ENCODE measurements at regions not wholly inside any gene's neighbourhood (a gene's known extent, or its start where the extent isn't known, plus 50 kb on each side); places are given as distances from the start of the nearest gene placed in this dataset.

DNA sequence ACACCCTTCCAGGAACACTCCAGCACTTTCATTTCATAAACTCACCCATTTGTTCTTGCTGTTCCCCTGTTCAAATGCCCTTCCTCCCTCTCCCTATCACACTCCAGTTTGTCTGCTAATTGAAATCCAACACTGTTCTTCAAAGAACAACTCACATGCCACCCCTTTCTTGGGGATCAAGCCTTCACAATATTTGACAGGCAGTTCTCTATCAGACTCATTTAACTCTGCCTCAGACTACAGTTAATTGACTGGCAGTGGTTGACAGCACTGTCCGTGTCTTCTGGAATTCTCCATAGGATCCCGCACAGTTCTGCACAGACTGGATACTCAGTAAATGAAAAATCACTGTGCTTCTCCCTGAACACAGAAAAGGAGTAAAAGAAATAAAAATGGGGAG, 87.8 kb downstream of the PMP22 start:
- no peak for TF ChIP-seq POLR2A (IDR thresholded peaks at IDR 0.05)
- TF ChIP-seq, protein P1, sequence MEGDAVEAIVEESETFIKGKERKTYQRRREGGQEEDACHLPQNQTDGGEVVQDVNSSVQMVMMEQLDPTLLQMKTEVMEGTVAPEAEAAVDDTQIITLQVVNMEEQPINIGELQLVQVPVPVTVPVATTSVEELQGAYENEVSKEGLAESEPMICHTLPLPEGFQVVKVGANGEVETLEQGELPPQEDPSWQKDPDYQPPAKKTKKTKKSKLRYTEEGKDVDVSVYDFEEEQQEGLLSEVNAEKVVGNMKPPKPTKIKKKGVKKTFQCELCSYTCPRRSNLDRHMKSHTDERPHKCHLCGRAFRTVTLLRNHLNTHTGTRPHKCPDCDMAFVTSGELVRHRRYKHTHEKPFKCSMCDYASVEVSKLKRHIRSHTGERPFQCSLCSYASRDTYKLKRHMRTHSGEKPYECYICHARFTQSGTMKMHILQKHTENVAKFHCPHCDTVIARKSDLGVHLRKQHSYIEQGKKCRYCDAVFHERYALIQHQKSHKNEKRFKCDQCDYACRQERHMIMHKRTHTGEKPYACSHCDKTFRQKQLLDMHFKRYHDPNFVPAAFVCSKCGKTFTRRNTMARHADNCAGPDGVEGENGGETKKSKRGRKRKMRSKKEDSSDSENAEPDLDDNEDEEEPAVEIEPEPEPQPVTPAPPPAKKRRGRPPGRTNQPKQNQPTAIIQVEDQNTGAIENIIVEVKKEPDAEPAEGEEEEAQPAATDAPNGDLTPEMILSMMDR (IDR thresholded peaks at IDR 0.05) = no peak
- H3K36me3 ChIP-seq = no peaks in the 10 kb centered on the region
- H3K9me3 ChIP-seq = no peaks in the 10 kb centered on the region
- H3K4me1 ChIP-seq = no peaks in the 10 kb centered on the region
- H3K27ac ChIP-seq = no peak overlapping the region
- H3K27me3 ChIP-seq = no peaks in the 10 kb centered on the region
- no peak for DNase-seq
- no peak overlapping the region for H3K4me3 ChIP-seq

DNA sequence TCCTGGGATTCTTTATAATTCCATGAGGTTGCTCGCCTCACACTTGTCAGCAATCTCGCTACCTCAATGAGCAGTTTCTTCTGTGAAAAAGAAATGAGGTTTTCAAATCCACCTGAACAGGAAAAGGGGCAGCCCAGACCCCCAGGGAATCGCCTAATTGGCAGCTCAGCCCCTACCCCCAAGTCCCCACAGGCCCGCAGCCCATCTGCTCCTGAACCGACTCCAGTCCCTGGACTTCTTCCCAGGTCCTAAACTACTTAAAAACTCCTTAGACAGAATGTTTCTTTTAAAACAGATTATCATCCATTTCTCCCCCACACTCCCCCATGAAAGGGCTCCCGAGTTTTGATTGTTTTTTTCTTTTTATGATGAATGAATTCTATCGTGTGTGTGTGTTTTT, 89.8 kb downstream of the PMP22 start:
- no peak overlapping the region for H3K27ac ChIP-seq
- no peak for DNase-seq
- TF ChIP-seq, protein P1 (IDR thresholded peaks at IDR 0.05) = no peak
- no peak for TF ChIP-seq POLR2A (IDR thresholded peaks at IDR 0.05)
- H3K4me3 ChIP-seq = no peak overlapping the region
- H3K4me1 ChIP-seq = no peaks in the 10 kb centered on the region
- H3K36me3 ChIP-seq = no peaks in the 10 kb centered on the region
- no peaks in the 10 kb centered on the region for H3K27me3 ChIP-seq
- H3K9me3 ChIP-seq = no peaks in the 10 kb centered on the region

DNA sequence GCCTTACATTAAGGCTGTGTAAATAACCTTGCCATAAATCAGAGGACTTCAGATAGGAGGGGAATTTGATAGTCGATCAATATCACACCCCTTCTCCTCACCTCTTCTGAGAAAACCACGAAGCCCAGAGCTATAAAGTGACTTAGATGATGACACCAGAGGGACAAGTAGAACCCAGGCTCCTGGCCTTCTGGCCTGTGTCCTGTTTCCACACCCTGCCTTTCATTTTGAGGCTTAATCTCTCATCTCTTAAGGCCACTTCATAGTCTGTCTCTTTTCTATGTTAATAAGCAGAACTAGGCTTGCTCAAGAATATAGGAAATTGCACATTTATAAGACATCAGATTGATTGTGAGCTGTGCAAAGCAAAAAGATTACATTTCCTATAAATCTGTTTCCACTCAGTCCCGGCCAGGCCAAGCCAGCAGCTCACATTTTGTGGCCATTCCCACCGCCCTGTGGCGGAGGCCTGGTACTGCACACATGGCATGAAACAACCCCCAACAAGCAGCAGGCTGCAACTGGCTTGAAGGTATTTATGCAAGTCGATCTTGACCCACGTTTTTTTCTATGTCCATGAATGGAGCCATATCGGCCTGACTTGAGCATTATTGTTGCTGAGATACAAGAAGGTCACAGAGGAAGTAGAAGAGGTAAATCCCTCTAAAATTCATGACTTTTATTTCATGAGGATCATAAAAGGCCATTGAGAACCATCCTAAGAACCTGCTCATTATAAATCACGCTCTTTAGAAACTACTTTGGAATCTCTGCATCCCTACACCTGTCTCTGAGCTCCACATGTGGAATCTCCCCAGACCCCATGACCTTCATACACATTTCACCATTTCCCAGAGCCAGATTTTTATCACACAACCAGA, 93.7 kb downstream of the PMP22 start:
- no peaks in the 10 kb centered on the region for H3K9me3 ChIP-seq
- TF ChIP-seq, protein P1 (IDR thresholded peaks at IDR 0.05) = peak in 4 of 6 experiments; percentile 51 to 68 (median 62)
- TF ChIP-seq POLR2A (IDR thresholded peaks at IDR 0.05) = no peak
- no peaks in the 10 kb centered on the region for H3K27me3 ChIP-seq
- no peak overlapping the region for H3K27ac ChIP-seq
- H3K36me3 ChIP-seq = no peaks in the 10 kb centered on the region
- H3K4me1 ChIP-seq = no peaks in the 10 kb centered on the region
- DNase-seq = peak in 2 of 3 donors; percentile 56 to 63
- no peak overlapping the region for H3K4me3 ChIP-seq

DNA sequence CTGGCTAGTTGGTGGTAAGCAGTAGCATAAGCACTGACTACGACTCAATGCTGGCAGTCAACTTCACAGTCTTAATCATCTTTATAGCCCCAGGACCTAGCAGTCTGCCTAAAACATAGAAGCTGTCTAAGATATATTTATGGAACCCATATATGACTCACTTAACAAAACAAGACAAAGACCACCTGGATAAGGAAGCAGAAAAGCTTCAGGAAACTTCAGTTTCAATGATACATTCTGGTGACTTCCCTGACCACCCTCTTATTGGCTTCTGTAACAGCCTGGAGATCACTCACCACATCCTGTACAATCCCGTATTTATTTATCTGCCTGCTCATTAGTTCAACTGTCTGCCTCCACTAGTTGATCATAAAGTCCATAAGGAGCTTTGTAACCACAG, 95.5 kb downstream of the PMP22 start:
- Histone ChIP-seq H3K27ac (no peak overlapping the region), H3K9me3 (no peaks in the 10 kb centered on the region), H3K4me3 (no peak overlapping the region), H3K4me1 (no peaks in the 10 kb centered on the region), H3K27me3 (no peaks in the 10 kb centered on the region), H3K36me3 (no peaks in the 10 kb centered on the region)
- TF ChIP-seq, protein P1 (IDR thresholded peaks at IDR 0.05) = no peak
- no peak for TF ChIP-seq POLR2A (IDR thresholded peaks at IDR 0.05)
- no peak for DNase-seq

DNA sequence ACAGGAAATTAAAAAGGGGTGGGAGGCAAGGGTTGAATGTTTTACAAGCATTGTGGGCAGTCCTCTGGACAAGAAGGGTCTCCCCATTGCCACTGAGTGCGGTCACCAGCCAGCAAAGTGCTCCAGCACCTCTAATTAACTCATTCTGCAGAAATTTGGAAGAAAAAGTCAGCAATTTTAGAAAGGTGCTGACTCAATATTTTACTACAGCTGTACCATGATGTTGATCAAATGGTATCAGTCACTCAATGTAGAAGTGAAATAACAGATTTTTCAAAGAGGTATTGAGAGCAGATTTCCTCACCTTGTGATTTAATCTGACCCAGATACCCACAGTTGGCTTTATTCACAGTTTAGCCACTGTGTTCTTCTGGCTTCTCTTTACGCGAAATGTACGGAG, 96.7 kb downstream of the PMP22 start:
- no peaks in the 10 kb centered on the region for H3K9me3 ChIP-seq
- no peaks in the 10 kb centered on the region for H3K4me1 ChIP-seq
- H3K4me3 ChIP-seq = no peak overlapping the region
- DNase-seq = no peak
- H3K27ac ChIP-seq = no peak overlapping the region
- TF ChIP-seq, protein P1 (IDR thresholded peaks at IDR 0.05) = no peak
- no peak for TF ChIP-seq POLR2A (IDR thresholded peaks at IDR 0.05)
- no peaks in the 10 kb centered on the region for H3K27me3 ChIP-seq
- H3K36me3 ChIP-seq = no peaks in the 10 kb centered on the region

Data from Peyer's patch (tissue), 4 donors.